ENCODE measurements at regions not wholly inside any gene's neighbourhood (a gene's known extent, or its start where the extent isn't known, plus 50 kb on each side); places are given as distances from the start of the nearest gene placed in this dataset.
"Not testable (repeated sequence)": the region's sequence is repeated elsewhere in the genome, so short reads cannot be mapped to it uniquely, and the experiment has no call there.

DNA sequence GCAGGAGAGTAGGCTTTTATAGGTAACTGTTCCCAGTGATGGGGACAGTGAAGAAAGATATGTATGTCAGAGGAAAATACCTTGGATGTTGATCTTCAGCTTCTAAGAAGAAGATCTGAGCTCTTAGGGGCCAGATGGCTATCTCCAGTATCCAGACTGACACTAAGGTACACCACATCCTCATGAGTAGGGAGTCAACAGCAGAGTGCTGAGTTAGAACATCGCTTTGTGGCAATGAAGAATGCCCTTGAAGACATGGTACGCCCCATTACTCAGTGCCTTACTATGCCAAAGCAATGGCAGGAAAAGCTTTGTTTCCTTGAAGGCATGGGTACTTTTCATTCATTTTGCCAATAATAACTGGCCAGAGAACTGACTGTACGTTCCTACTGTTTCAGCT is 263.7 kb downstream of the CEMIP2 start:
- no peak for DNase-seq

GRCh38 chr9:71498691-71499090 is 269.6 kb downstream of the CEMIP2 start:
- DNase-seq: no peak

DNA sequence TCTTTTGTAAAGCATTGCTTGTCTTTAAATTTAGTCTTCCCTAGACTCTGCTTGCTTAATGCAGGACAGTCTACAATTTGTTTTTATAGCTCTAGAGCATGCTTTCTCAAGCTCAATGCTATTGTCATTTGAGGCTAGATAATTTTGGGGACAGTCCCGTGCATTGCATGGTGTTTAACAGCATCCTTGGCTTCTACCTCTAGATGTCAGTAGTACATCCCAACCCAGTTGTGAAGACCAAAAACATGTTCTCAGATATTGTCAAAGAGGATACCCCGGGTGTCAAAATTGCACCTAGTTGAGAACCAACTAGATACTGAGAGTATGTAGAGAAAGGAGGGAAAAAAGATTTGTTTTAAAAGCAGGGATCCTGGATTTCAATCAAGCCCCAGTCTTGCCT is 277.5 kb downstream of the CEMIP2 start:
- DNase-seq: no peak

- DNase-seq: no peak
These were observed 281.3 kb downstream of the CEMIP2 start for GRCh38 chr9:71487061-71487460.

DNA sequence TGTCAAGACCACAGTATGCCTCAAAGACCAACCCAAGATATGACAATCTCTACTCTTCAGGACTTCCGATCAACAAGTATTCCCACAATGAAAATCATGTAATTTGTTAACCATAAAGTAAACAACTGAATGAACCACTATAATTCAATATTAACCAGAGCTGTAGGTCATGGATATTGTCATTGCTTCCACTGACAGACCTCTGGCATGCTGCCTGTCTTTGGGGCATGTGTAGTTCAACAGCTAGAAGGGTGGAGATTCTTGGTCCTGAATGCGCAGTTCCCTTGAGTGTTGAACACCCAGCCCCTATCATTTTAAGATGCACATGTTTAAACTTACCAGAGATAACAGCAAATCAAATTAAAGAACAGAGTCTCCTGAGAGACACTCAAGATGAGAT is 283.0 kb downstream of the CEMIP2 start:
- DNase-seq: no peak

- DNase-seq: no peak
These were observed 284.9 kb downstream of the CEMIP2 start for GRCh38 chr9:71483436-71483835.

DNA sequence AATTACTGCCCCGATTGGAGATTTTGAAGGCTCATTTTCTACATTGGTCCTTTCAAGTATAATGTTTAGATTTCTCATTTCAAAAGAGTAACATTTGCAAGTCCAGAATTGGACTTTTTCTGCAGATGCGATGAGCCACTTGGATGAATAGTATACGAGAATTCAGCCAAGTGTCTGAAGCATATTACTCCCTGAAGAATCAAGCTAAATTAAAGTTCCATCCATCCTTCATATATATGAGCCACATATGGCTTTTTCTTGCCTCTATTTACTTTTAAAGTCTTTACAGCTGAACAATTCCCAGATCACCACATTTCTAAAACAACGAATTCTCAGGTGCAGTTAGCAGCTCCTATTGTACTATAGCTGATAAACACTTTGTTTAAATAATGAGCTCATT is 288.7 kb downstream of the CEMIP2 start:
- DNase-seq: no peak

- no peak for DNase-seq
These were observed 295.9 kb downstream of the CEMIP2 start for GRCh38 chr9:71472400-71472799.

GRCh38 chr9:71465392-71465791 is 302.9 kb downstream of the CEMIP2 start:
- DNase-seq: no peak

- no peak for DNase-seq
These were observed 309.2 kb downstream of the CEMIP2 start for GRCh38 chr9:71459082-71459481.

GRCh38 chr9:71446473-71447411 is 321.6 kb downstream of the CEMIP2 start:
- no peak for DNase-seq

DNA sequence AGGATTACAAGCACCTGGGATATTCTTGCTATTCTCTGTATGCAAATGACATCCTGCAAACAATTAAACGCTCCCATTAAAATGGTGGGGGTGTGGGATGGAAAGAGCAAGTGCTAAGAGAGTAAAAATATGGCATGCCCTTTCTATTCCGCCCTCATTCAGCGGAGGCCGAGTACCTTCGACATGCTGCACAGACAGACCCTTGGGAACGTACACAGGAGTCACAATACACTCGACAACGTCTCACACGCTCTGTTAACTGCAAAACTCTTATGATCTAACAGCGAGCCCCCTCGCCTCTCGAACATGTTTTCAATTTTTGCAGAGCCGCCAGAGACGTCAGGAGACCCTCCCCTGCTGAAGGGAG is 322.2 kb downstream of the CEMIP2 start:
- DNase-seq: no peak

DNA sequence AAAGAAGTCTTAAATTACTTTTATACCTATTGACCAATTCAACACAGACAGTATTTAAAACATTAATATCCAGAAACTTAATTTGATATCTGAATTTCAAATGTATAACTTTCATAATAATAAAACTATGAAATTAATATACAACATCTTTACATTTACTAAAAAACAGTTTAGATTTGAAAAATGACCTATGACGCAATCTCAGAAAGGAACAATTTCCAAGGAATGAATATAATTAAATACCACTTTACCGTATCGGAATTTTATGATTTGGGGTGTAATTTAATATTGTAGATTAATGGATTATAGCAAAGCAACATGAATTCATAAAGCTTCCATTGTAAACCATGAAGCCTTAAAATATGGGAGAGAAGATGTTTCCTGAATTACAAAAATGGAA is 321.5 kb upstream of the TRPM3 start:
- no peak for DNase-seq

GRCh38 chr9:71441266-71441665 is 319.8 kb upstream of the TRPM3 start:
- DNase-seq: no peak

DNA sequence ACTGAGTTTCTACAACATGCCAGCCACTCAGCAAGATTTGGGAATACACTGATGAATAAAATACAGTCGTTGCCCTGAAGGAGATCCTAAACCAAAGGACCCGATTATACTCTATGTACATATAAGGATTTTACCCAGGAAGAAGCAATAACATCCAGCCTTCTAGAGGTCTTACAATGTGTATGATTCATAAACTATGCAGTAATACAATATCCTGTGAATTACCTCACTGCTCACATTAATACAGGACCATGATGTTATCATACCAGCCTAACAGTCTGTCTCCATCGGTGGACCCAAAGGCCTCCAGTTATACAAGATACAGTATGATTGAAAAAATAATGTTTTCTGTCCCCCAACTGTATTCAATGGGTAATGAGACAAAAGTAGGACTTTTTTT is 310.5 kb upstream of the TRPM3 start:
- DNase-seq: no peak

GRCh38 chr9:71407341-71407740 is 285.9 kb upstream of the TRPM3 start:
- not testable (repeated sequence) for DNase-seq

GRCh38 chr9:71403106-71403505 is 281.7 kb upstream of the TRPM3 start:
- no peak for DNase-seq

GRCh38 chr9:71393005-71393404 is 271.6 kb upstream of the TRPM3 start:
- no peak for DNase-seq

- no peak for DNase-seq
These were observed 262.9 kb upstream of the TRPM3 start for GRCh38 chr9:71384343-71384742.

DNA sequence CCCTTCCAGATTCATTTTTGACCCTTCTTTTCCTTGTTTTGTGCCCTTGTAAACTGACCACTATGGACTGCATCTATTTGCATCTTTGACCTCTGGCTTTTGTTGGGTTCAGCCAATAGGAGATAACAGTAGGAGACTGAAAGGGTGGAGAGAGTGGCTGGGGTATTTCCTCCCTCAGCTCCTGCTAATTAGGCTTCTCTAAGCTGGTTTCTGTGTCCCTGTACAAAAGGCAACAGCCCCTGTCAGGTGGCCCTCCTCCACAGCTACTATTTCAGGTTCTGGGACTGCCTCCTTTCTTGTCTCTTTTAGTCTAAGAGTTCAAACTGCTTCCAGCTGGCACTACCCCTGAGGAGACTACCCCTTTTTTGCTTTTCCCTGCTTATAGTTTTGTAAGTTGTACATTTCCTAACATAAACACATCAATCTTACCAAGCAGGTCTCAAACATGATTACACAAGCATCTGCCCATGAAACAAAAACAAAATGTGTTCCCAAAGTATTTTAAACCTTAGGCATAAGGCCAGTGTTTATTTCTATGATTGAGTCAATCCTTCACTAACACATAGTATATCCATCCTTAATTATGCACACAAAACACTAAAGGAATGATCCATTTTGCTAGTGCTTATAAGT is 262.0 kb upstream of the TRPM3 start:
- no peak for DNase-seq

GRCh38 chr9:71368157-71368556 is 246.7 kb upstream of the TRPM3 start:
- no peak for DNase-seq

DNA sequence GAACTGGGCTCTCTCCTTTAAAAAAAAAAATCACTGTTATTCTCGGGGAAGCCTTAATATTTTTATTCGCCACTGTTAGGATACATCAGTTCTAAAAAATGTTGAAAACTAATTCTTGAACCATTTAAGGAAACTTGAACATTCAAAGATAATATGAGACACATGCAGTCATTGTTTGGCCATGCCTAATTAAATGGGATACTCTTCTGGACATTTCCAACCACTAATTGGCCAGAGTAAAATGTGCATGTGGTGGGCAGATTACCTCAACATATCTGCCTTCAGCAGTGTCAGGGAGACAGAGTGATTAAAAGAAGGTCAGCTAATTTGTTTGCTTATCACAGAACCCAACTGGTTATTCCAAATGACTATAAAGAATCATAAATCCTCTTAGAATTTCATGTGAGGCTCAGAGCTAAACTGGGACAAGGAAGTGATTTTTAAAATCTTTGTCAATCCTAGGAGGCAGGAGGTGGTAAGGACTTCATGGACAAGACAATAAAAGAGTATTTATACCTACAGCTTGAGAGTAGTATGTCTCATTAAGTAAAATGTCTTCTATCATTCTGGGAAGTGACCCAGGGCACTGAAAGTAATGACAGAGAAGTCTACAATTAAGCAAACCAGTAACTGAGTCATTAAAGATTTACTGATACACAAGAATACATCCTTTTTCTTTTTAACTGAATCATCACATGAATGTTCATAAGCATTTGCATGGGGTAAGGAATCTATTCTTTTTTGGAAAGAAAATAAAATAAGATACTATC is 242.9 kb upstream of the TRPM3 start:
- no peak for DNase-seq

DNA sequence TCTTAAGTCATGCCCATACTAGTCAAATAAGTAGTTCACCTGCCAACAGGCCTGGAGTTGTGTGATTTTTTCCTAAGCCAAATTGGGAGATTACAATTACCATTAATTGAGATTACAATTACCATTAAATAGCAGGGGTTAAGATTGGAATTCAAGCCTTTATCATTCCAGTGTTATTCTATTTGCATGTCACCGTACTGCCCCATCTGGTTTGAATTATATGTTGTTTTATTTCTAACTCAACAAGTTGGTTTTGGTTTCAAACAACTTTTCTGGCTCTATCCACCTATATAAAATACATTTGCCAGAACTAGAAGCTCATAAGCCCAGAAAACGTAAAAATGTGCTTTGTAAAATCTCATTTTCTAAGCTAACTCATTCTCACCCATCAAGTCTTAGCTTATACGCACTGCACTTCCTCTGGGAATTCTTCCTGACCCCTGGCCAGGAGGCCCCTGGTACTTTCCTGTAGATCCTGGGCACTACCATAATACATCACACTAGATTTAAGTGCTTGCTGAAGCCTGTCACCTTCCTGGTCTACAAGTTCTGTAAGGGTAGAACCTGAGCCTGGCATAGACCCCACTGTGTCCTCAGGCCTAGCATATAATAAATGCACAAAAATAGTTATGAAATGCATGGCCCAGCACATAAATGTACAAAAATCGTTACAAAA is 242.0 kb upstream of the TRPM3 start:
- no peak for DNase-seq

All from DMS79 (cell line).